ENCODE measurements at regions not wholly inside any gene's neighbourhood (a gene's known extent, or its start where the extent isn't known, plus 50 kb on each side); places are given as distances from the start of the nearest gene placed in this dataset.

DNA sequence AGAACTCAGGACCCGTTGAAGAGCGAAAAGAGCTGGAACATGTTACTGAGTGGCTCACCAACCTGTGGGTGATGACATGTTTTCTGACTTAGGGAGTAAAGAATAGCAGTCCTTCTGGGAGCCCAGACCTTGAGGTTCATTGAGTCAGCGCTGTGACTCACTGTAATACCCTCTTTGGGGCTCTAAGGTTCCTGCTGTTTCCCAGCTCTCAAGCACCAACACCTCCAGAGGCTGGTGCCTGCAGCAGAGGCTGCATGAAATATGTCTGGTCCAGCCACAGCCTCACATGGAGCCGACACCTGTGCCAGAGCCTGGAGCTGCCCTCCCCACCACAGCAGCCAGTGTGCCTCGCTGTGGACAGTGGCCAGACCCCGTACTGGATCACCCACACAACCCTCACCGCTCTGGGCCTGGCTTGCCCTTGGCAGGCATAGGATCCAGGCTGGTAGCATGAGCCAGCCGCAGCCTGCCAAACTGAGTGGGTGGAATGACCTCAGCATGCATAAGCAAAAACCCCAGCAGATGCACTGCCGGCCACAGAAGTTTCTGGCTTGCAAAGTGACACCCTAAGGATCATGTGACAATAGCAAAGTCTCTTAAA is 143.5 kb upstream of the MRPS30 start:
- DNase-seq (ENCODE audit: low read depth) (peak; percentile 1), FAIRE-seq (no peak)
- Mint-ChIP-seq H3K9me3 (ENCODE audit: unreplicated experiment) (no peaks in the 10 kb centered on the region), H3K4me1 (ENCODE audit: low read depth, unreplicated experiment) (peaks cover 7% of the 10 kb centered on the region), H3K27ac (ENCODE audit: unreplicated experiment) (peak overlapping the region; percentile 79), H3K36me3 (ENCODE audit: low read depth, unreplicated experiment) (no peaks in the 10 kb centered on the region), H3K27me3 (ENCODE audit: low read depth, unreplicated experiment) (no peaks in the 10 kb centered on the region), H3K4me3 (ENCODE audit: unreplicated experiment) (no peak overlapping the region)
- Histone ChIP-seq H3K36me3 (ENCODE audit: insufficient read depth, low read length) (no peaks in the 10 kb centered on the region), H3K27me3 (ENCODE audit: insufficient read depth, low read length) (no peaks in the 10 kb centered on the region), H3K4me2 (ENCODE audit: low read length) (no peak overlapping the region), H3K9me3 (ENCODE audit: insufficient read depth, low read depth, low read length) (peaks cover 2% of the 10 kb centered on the region), H3K27ac (ENCODE audit: low read depth, low read length) (no peak overlapping the region), H3K9ac (ENCODE audit: low read length) (no peak overlapping the region), H3K4me1 (ENCODE audit: insufficient read depth, low read length) (no peaks in the 10 kb centered on the region), H2AFZ (ENCODE audit: low read depth, low read length) (no peak overlapping the region), H4K20me1 (ENCODE audit: insufficient read depth, low read length) (no peaks in the 10 kb centered on the region), H3K79me2 (ENCODE audit: insufficient read depth, low read length) (no peaks in the 10 kb centered on the region), H3K4me3 (ENCODE audit: insufficient read depth, low read depth, low read length) (no peak overlapping the region)
- TF ChIP-seq, protein P1, sequence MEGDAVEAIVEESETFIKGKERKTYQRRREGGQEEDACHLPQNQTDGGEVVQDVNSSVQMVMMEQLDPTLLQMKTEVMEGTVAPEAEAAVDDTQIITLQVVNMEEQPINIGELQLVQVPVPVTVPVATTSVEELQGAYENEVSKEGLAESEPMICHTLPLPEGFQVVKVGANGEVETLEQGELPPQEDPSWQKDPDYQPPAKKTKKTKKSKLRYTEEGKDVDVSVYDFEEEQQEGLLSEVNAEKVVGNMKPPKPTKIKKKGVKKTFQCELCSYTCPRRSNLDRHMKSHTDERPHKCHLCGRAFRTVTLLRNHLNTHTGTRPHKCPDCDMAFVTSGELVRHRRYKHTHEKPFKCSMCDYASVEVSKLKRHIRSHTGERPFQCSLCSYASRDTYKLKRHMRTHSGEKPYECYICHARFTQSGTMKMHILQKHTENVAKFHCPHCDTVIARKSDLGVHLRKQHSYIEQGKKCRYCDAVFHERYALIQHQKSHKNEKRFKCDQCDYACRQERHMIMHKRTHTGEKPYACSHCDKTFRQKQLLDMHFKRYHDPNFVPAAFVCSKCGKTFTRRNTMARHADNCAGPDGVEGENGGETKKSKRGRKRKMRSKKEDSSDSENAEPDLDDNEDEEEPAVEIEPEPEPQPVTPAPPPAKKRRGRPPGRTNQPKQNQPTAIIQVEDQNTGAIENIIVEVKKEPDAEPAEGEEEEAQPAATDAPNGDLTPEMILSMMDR (IDR thresholded peaks at IDR 0.05; ENCODE audit: insufficient read depth, low read depth, low read length), result no peak
- no peak for TF ChIP-seq EZH2 (IDR thresholded peaks at IDR 0.05; ENCODE audit: insufficient read depth, low read length)

DNA sequence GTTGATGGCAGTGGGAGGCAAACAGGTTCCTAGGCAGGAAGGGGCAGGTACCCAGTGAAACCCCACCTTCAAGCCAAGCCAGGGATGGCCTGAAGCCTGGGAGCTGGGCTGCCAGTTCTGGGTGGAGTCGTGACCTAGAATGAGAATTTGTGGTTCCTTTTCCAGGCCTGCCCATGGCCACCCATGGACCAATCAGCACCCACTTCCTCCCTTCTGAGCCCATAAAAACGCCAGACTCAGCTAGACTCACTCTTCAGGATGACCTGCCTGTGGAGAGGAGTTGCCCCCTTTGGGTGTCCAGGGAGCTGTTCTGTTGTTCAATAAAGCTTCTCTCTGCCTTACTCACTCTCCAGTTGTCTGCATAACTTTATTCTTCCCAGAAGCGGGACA is 144.0 kb upstream of the MRPS30 start:
- DNase-seq (ENCODE audit: low read depth) (no peak), FAIRE-seq (no peak)
- no peaks in the 10 kb centered on the region for H3K27me3 ChIP-seq (ENCODE audit: insufficient read depth, low read length)
- H2AFZ ChIP-seq (ENCODE audit: low read depth, low read length), result no peak overlapping the region
- H3K4me1 ChIP-seq (ENCODE audit: insufficient read depth, low read length), result no peaks in the 10 kb centered on the region
- Mint-ChIP-seq H3K36me3 (ENCODE audit: low read depth, unreplicated experiment) (no peaks in the 10 kb centered on the region), H3K27me3 (ENCODE audit: low read depth, unreplicated experiment) (no peaks in the 10 kb centered on the region), H3K4me1 (ENCODE audit: low read depth, unreplicated experiment) (peaks cover 7% of the 10 kb centered on the region), H3K9me3 (ENCODE audit: unreplicated experiment) (no peaks in the 10 kb centered on the region), H3K4me3 (ENCODE audit: unreplicated experiment) (no peak overlapping the region), H3K27ac (ENCODE audit: unreplicated experiment) (peak overlapping the region; percentile 79)
- H3K9ac ChIP-seq (ENCODE audit: low read length), result no peak overlapping the region
- no peak overlapping the region for H3K27ac ChIP-seq (ENCODE audit: low read depth, low read length)
- no peaks in the 10 kb centered on the region for H4K20me1 ChIP-seq (ENCODE audit: insufficient read depth, low read length)
- H3K36me3 ChIP-seq (ENCODE audit: insufficient read depth, low read length), result no peaks in the 10 kb centered on the region
- no peaks in the 10 kb centered on the region for H3K79me2 ChIP-seq (ENCODE audit: insufficient read depth, low read length)
- H3K4me2 ChIP-seq (ENCODE audit: low read length), result no peak overlapping the region
- H3K9me3 ChIP-seq (ENCODE audit: insufficient read depth, low read depth, low read length), result peaks cover 2% of the 10 kb centered on the region
- TF ChIP-seq EZH2 (IDR thresholded peaks at IDR 0.05; ENCODE audit: insufficient read depth, low read length), result no peak
- TF ChIP-seq, protein P1 (IDR thresholded peaks at IDR 0.05; ENCODE audit: insufficient read depth, low read depth, low read length), result no peak
- no peak overlapping the region for H3K4me3 ChIP-seq (ENCODE audit: insufficient read depth, low read depth, low read length)

DNA sequence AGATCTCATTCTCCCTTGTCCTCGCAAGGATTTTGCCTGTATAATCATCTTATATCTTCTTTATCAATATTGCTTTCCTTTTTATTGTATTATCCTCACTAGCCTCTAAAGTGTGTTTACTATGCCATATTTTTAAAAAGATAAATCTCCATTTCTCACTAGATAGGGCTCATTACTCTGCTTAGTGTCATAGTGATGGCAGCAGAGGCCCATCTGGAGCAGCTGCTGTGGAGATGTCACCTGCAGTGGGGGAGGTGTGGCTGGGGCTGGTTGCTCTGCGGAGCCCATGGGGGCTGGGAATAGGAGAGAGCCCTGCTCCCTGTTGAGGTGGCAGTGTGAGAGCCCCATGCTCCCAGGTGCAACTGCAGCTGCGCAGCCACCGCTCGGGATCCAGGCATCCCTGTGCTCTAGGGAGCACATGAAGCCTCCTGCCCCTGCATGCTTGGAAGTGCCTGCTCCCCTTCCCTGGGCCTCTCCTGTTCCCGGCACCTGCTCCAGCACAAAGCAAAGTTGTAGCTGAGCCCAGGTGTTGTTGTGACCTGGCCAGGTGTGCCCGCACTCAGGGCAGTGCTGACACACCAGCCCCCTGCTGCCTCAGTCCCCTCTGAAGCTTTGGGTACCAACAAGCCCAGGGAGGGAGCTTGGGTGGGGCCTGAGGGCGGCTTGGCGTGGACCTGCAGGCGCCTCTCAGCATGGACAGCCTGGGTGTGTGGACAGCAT is 144.6 kb upstream of the MRPS30 start:
- FAIRE-seq (no peak), DNase-seq (ENCODE audit: low read depth) (no peak)
- H3K4me1 Mint-ChIP-seq (ENCODE audit: low read depth, unreplicated experiment), result peaks cover 7% of the 10 kb centered on the region
- no peaks in the 10 kb centered on the region for H3K9me3 Mint-ChIP-seq (ENCODE audit: unreplicated experiment)
- no peaks in the 10 kb centered on the region for H3K27me3 ChIP-seq (ENCODE audit: insufficient read depth, low read length)
- no peaks in the 10 kb centered on the region for H3K79me2 ChIP-seq (ENCODE audit: insufficient read depth, low read length)
- H3K27ac ChIP-seq (ENCODE audit: low read depth, low read length), result no peak overlapping the region
- no peak overlapping the region for H3K4me3 ChIP-seq (ENCODE audit: insufficient read depth, low read depth, low read length)
- no peak overlapping the region for H3K9ac ChIP-seq (ENCODE audit: low read length)
- TF ChIP-seq EZH2 (IDR thresholded peaks at IDR 0.05; ENCODE audit: insufficient read depth, low read length), result no peak
- TF ChIP-seq, protein P1 (IDR thresholded peaks at IDR 0.05; ENCODE audit: insufficient read depth, low read depth, low read length), result no peak
- H3K4me2 ChIP-seq (ENCODE audit: low read length), result no peak overlapping the region
- no peaks in the 10 kb centered on the region for H3K36me3 Mint-ChIP-seq (ENCODE audit: low read depth, unreplicated experiment)
- H4K20me1 ChIP-seq (ENCODE audit: insufficient read depth, low read length), result no peaks in the 10 kb centered on the region
- no peaks in the 10 kb centered on the region for H3K36me3 ChIP-seq (ENCODE audit: insufficient read depth, low read length)
- H3K27ac Mint-ChIP-seq (ENCODE audit: unreplicated experiment), result no peak overlapping the region
- H3K4me1 ChIP-seq (ENCODE audit: insufficient read depth, low read length), result no peaks in the 10 kb centered on the region
- H3K27me3 Mint-ChIP-seq (ENCODE audit: low read depth, unreplicated experiment), result no peaks in the 10 kb centered on the region
- H2AFZ ChIP-seq (ENCODE audit: low read depth, low read length), result no peak overlapping the region
- H3K4me3 Mint-ChIP-seq (ENCODE audit: unreplicated experiment), result no peak overlapping the region
- peaks cover 2% of the 10 kb centered on the region for H3K9me3 ChIP-seq (ENCODE audit: insufficient read depth, low read depth, low read length)

Measured in astrocyte (in vitro differentiated cells and primary cell).